ENCODE measurements at regions not wholly inside any gene's neighbourhood (a gene's known extent, or its start where the extent isn't known, plus 50 kb on each side); places are given as distances from the start of the nearest gene placed in this dataset.

DNA sequence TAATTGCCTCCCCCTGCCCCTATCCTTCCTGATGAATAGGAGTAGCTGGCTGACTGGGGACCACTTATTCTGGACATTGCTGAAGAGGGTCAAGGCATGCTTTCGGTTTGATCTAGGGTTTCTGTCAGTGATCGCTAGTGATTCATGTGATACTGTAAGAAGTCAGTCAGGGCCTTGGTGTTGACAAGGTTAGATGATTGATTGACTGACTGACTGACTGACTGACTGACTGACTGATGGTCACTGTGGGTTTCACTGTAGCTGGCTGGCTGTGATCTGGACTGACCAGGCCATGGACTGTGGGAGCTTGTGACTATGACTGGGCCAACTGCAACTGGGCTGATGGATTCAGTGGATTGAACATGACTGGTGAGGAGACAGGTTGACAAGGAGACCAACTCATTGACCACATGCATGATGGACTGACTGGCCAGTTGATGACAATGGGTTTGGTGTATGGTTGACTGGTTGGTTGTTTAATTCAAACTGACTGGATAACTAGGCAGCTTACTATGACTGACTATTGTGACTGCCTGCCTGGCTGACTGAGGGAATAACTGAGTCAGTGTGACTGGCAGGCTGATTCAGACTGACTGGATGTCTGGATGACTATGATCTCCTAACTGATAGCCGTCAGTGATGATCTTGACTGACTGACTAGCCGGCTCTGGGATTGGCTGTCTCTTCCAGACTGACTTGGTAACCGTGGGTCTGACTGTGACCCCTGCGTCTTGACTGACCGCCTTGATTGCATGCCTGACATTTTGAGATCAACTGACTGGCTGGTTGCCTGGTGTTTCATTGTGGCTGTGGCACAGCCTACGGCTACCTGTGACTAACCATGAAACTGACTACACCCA, 509.9 kb downstream of the SHQ1 start:
- no peaks in the 10 kb centered on the region for H3K27me3 ChIP-seq (ENCODE audit: insufficient read depth, low read depth)
- DNase-seq = no peak
- H3K27ac ChIP-seq = peak overlapping the region; percentile 84
- TF ChIP-seq, protein P1, sequence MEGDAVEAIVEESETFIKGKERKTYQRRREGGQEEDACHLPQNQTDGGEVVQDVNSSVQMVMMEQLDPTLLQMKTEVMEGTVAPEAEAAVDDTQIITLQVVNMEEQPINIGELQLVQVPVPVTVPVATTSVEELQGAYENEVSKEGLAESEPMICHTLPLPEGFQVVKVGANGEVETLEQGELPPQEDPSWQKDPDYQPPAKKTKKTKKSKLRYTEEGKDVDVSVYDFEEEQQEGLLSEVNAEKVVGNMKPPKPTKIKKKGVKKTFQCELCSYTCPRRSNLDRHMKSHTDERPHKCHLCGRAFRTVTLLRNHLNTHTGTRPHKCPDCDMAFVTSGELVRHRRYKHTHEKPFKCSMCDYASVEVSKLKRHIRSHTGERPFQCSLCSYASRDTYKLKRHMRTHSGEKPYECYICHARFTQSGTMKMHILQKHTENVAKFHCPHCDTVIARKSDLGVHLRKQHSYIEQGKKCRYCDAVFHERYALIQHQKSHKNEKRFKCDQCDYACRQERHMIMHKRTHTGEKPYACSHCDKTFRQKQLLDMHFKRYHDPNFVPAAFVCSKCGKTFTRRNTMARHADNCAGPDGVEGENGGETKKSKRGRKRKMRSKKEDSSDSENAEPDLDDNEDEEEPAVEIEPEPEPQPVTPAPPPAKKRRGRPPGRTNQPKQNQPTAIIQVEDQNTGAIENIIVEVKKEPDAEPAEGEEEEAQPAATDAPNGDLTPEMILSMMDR (conservative IDR thresholded peaks at IDR 0.05) = no peak
- TF ChIP-seq EZH2 (IDR thresholded peaks at IDR 0.05; ENCODE audit: low read depth) = no peak
- ChIA-PET CTCF (no interaction called here), POLR2A (ENCODE audit: unreplicated experiment) (no interaction called here)
- H3F3A ChIP-seq (ENCODE audit: insufficient read depth, low read depth) = peaks cover 12% of the 10 kb centered on the region; the same call in 1 of the 2 replicates
- no peaks in the 10 kb centered on the region for H4K20me1 ChIP-seq (ENCODE audit: insufficient read depth)
- no peak overlapping the region for H3K4me3 ChIP-seq
- no TSS peak for BruUV-seq (replicated peaks)
- H3K4me1 ChIP-seq (replicated peaks; ENCODE audit: insufficient read depth) = peaks cover 14% of the 10 kb centered on the region
- no peaks in the 10 kb centered on the region for H3K36me3 ChIP-seq (ENCODE audit: low read depth)
- peak overlapping the region; percentile 6; the same call in 1 of the 2 replicates for H3K4me2 ChIP-seq
- H2AFZ ChIP-seq = no peak overlapping the region; the same call in 1 of the 2 replicates
- no peaks in the 10 kb centered on the region for H3K9me2 ChIP-seq (ENCODE audit: insufficient read depth)
- H3K79me2 ChIP-seq (ENCODE audit: low read depth) = no peaks in the 10 kb centered on the region
- intact Hi-C loops (cut with micrococcal nuclease; ENCODE audit: unreplicated experiment) = loop anchor here (2.0 kb wide), 1 partner anchor 390 kb away; no protein-coding TSS in a partner anchor
- peaks cover 9% of the 10 kb centered on the region; the same call in 1 of the 2 replicates for H3K9me3 ChIP-seq (ENCODE audit: insufficient read depth, low read depth)

- POLR2A ChIA-PET (ENCODE audit: unreplicated experiment) = no interaction called here
- no TSS peak for BruUV-seq (replicated peaks)
- no peaks in the 10 kb centered on the region for H3K9me2 ChIP-seq (ENCODE audit: insufficient read depth)
- H3K27ac ChIP-seq = no peak overlapping the region
- H3K4me1 ChIP-seq (replicated peaks; ENCODE audit: insufficient read depth) = peaks cover 14% of the 10 kb centered on the region
- no peaks in the 10 kb centered on the region for H4K20me1 ChIP-seq (ENCODE audit: insufficient read depth)
- TF ChIP-seq EZH2 (IDR thresholded peaks at IDR 0.05; ENCODE audit: low read depth) = no peak
- H3K36me3 ChIP-seq (ENCODE audit: low read depth) = no peaks in the 10 kb centered on the region
- no peak for DNase-seq
- intact Hi-C loops (cut with micrococcal nuclease; ENCODE audit: unreplicated experiment) = no loop called here
- peaks cover 9% of the 10 kb centered on the region; the same call in 1 of the 2 replicates for H3K9me3 ChIP-seq (ENCODE audit: insufficient read depth, low read depth)
- no peak overlapping the region for H2AFZ ChIP-seq
- H3F3A ChIP-seq (ENCODE audit: insufficient read depth, low read depth) = peaks cover 12% of the 10 kb centered on the region; the same call in 1 of the 2 replicates
- no peaks in the 10 kb centered on the region for H3K27me3 ChIP-seq (ENCODE audit: insufficient read depth, low read depth)
- no peak overlapping the region for H3K4me2 ChIP-seq
- CTCF ChIA-PET = no interaction called here
- no peaks in the 10 kb centered on the region for H3K79me2 ChIP-seq (ENCODE audit: low read depth)
- no peak overlapping the region for H3K4me3 ChIP-seq
These were observed 510.8 kb downstream of the SHQ1 start for GRCh38 chr3:72337480-72337855.

GRCh38 chr3:72336821-72337479, 511.3 kb downstream of the SHQ1 start:
- H2AFZ ChIP-seq = no peak overlapping the region
- TF ChIP-seq, protein P1 (conservative IDR thresholded peaks at IDR 0.05) = no peak
- TF ChIP-seq EZH2 (IDR thresholded peaks at IDR 0.05; ENCODE audit: low read depth) = no peak
- no peaks in the 10 kb centered on the region for H3K9me2 ChIP-seq (ENCODE audit: insufficient read depth)
- no peak overlapping the region for H3K4me2 ChIP-seq
- H3F3A ChIP-seq (ENCODE audit: insufficient read depth, low read depth) = peaks cover 12% of the 10 kb centered on the region; the same call in 1 of the 2 replicates
- no peaks in the 10 kb centered on the region for H3K79me2 ChIP-seq (ENCODE audit: low read depth)
- DNase-seq = peak in 1 of 2 experiments; percentile 19
- no TSS peak for BruUV-seq (replicated peaks)
- H4K20me1 ChIP-seq (ENCODE audit: insufficient read depth) = no peaks in the 10 kb centered on the region
- ChIA-PET POLR2A (ENCODE audit: unreplicated experiment) (no interaction called here), CTCF (no interaction called here)
- no peaks in the 10 kb centered on the region for H3K36me3 ChIP-seq (ENCODE audit: low read depth)
- no peaks in the 10 kb centered on the region for H3K27me3 ChIP-seq (ENCODE audit: insufficient read depth, low read depth)
- no peak overlapping the region for H3K27ac ChIP-seq
- H3K9me3 ChIP-seq (ENCODE audit: insufficient read depth, low read depth) = peaks cover 9% of the 10 kb centered on the region; the same call in 1 of the 2 replicates
- intact Hi-C loops (cut with micrococcal nuclease; ENCODE audit: unreplicated experiment) = no loop called here
- H3K4me3 ChIP-seq = no peak overlapping the region
- H3K4me1 ChIP-seq (replicated peaks; ENCODE audit: insufficient read depth) = peaks cover 14% of the 10 kb centered on the region
